Esophagus squamous epithelium (tissue), 4 donors: ENCODE measurements at regions not wholly inside any gene's neighbourhood (a gene's known extent, or its start where the extent isn't known, plus 50 kb on each side); places are given as distances from the start of the nearest gene placed in this dataset.

Source experiments
- CTCF ChIP-seq, 6 experiments: fragments of 450-650 bp in 4 of 6; fragments of 200-600 bp in 2 of 6; sonication (generic) in 2 of 6; IDR thresholded peaks; one replicate each; pipeline ENCODE4 v1.5.1; 2016 to 2019; ENCODE audit warnings: antibody characterized with exemption in 6 of 6, mild to moderate bottlenecking in 4 of 6, moderate library complexity in 4 of 6
- POLR2A ChIP-seq, 4 donors: fragments of 450-650 bp; IDR thresholded peaks; one replicate each; pipeline ENCODE4 v1.6.1; 2017; ENCODE audit warnings: antibody characterized with exemption in 4 of 4, mild to moderate bottlenecking in 4 of 4, moderate library complexity in 3 of 4

GRCh38 chr20:60476045-60476444 lies 517.8 kb downstream of the CDH26 start:
- no peak for TF ChIP-seq CTCF (IDR thresholded peaks at IDR 0.05)
- TF ChIP-seq POLR2A (IDR thresholded peaks at IDR 0.05): no peak
